Pons (tissue), 1 donor: ENCODE measurements at regions not wholly inside any gene's neighbourhood (a gene's known extent, or its start where the extent isn't known, plus 50 kb on each side); places are given as distances from the start of the nearest gene placed in this dataset.
A peak's percentile ranks its signal among the peaks of the same experiment; 100 is the strongest.
"Not testable (repeated sequence)": the region's sequence is repeated elsewhere in the genome, so short reads cannot be mapped to it uniquely, and the experiment has no call there.

Experiments used
- DNase-seq: peaks from one replicate; pipeline ENCODE4 v3.0.0-alpha.2; 2016; ENCODE audit warnings: low spot score

DNA sequence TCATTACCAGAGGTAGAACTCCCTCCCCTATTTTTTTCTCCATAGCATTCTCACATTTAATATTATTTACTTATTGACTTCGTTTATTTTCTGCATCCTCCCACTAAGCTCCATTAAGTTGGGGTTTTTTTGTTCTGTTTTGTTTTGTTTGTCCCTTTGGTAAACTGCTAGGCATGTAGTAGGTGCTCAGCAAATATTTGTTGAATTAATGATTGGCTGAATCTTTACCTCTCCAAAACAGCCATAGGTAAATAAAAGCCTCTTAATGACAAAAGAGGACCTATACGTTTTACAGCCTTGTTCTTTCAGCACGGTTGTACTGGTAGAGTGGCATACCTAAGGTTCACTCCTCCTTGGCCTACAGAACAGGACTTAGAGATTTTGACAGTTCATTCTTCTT is 52.0 kb downstream of the PRORP start:
- DNase-seq, result no peak

GRCh38 chr14:35180179-35180578 is 57.8 kb downstream of the PRORP start:
- DNase-seq, result no peak

DNA sequence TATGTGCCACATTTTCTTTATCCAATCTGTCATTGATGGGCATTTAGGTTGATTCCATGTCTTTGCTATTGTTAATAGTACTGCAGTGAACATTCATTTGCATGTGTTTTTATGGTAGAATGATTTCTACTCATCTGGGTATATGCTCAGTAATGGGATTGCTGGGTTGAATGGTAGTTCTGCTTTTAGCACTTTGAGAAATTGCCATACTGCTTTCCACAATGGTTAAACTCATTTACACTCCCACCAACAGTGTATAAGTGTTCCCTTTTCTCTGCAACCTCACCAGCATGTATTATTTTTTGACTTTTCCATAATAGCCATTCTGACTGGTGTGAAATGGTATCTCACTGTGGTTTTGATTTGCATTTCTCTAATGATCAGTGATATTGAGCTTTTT is 62.5 kb downstream of the PRORP start:
- DNase-seq, result not testable (repeated sequence)

GRCh38 chr14:35189422-35189821 is 67.1 kb downstream of the PRORP start:
- no peak for DNase-seq

DNA sequence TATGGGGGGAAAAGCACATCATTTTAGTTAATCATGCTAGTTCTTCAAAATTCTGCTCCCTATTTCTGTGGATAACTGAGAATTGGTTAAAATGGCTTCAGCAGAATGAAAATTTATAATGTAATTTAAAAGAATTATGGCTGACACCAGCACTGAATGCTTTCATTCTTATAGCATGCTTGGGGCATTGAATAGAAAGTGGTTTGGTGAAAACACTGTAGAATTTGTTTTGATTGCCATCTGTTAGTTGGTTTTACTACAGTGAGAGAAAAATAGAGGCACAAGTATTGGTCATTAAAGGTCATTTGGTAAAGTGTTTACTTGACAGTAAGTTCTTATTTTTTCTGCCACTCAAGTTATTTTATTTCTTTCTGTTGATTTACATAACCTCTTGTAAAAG is 70.8 kb downstream of the PRORP start:
- peak; percentile 20 for DNase-seq

GRCh38 chr14:35194183-35194582 is 71.8 kb downstream of the PRORP start:
- DNase-seq, result not testable (repeated sequence)

GRCh38 chr14:35196571-35196970 is 74.2 kb downstream of the PRORP start:
- no peak for DNase-seq

GRCh38 chr14:35197015-35197414 is 74.7 kb downstream of the PRORP start:
- no peak for DNase-seq

GRCh38 chr14:35201066-35201465 is 78.7 kb downstream of the PRORP start:
- no peak for DNase-seq

- no peak for DNase-seq
Observed at GRCh38 chr14:35202195-35202594, 79.8 kb downstream of the PRORP start.

DNA sequence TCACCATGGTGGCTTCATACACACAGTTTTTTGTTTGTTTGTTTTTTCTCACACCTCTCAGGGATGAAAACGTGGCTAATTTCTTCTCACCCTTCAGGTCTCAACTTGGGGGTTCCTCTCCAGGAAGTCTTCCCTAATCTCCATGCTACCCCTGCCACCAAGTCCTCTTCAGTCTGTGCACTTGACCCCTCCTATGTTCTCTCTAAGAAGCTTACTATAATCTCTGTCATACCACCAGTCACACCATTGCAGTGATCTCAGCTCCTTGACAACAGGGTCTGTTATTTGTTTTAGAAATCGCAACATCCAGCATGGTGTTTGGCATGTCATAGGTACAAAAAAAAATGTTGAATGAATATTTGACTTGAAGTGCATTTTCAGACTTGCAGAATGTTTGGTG is 83.4 kb downstream of the PRORP start:
- no peak for DNase-seq

GRCh38 chr14:35211067-35211466 is 81.1 kb upstream of the PSMA6 start:
- DNase-seq, result no peak

- DNase-seq, result no peak
Observed at GRCh38 chr14:35212471-35213142, 79.6 kb upstream of the PSMA6 start.

GRCh38 chr14:35213143-35213788 is 78.9 kb upstream of the PSMA6 start:
- no peak for DNase-seq

- no peak for DNase-seq
Observed at GRCh38 chr14:35213869-35214387, 78.3 kb upstream of the PSMA6 start.

DNA sequence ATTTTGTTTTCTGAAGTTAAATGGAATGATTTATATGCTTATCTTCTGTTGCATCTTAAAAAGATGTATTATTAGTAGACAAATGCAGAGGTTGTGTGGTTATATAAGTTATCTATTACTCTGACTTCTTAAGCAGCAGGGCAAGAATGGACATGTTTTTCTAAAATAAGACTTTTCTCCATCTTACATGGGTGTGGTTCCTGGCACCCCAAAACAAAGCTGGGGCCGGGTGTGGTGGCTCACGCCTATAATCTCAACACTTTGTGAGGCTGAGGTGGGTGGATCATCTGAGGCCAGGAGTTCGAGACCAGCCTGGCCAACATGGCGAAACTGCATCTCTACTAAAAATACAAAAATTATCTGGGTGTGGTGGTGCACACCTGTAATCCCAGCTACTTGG is 77.8 kb upstream of the PSMA6 start:
- not testable (repeated sequence) for DNase-seq

DNA sequence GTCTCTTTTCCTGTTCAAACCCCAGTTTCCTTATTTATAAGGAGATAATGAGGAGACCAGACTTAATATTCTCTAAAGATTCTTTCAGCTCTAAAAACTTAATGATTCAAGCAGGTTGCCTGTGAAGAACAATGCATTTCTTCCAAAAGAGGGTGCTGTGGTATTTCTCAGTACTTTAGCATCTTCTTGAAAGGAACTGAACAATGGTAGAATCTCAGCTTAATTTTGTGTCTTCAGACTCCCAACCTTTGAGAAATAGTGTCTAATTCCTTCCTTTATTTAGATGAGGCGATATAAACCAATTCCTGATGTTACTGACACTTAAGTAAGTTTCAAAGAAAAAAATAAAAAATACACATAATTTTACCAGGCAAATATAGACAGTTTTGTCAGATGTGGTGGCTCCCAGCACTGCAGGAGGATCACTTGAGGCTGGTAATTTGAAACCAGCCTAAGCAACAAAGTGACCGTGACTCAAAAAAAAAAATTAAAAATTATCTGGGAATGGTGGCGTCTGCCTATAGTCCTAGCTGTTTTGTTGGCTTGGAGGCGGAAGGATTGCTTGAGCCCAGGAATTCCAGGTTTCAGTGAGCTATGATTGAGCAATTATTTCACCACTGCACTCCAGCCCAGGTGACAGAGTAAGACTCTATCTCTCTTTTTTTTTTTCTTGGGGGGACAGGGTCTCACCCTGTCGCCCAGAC is 76.9 kb upstream of the PSMA6 start:
- DNase-seq, result peak; percentile 56

DNA sequence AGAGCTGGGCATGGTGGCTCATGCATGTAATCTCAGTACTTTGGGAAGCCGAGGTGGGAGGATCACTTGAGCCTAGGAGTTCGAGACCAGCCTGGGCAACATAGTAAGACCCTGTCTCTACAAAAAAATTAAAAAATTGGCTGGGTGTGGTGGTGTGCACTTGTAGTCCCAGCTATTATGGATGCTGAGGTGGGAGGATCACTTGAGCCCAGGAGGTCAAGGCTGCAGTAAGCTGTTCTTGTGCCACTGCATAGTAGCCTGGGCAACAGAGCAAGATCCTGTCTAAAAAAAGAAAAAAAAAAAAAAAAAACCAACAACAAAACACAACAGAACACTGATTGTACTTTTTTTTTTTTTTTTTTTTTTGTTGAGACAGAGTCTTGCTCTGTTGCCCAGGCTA is 74.0 kb upstream of the PSMA6 start:
- not testable (repeated sequence) for DNase-seq

DNA sequence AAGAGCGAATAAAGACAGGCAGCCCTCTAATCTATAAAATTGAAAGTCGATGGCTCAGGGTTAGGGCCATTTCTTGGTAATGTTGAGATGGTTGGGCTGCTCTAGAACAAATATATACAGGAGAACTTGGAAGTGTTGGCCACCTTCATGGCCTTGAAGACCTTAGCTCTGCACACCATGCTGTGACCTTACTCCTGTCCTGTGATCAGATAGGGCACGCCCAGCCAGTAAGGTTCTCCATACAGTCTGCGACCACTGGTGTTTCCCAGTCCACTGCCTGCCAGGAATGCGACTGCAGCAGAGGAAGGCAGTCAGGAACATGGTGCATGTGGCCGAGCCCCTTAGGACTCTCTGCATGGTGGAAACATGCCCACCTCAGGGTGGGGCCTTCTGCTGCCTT is 73.2 kb upstream of the PSMA6 start:
- DNase-seq, result no peak

GRCh38 chr14:35220027-35220676 is 72.0 kb upstream of the PSMA6 start:
- no peak for DNase-seq

DNA sequence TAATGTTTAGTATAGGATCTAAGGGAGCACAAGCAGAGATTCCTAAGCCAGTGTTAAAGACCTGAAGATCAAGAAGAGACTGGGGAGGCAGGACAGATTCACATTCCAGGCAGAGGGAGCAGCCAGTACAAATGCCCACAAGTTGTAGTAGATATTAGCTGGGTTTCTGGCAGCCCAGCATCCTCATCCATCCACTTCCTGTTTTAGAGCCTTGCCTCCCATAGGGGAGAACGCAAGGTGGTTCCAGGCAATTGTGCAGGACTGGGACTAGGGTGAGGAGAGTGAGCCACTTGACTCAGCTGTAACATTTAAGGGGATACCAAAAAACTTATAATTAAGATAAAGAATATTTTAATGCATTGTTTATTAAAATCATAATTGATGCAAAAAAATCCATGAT is 71.3 kb upstream of the PSMA6 start:
- DNase-seq, result no peak

DNA sequence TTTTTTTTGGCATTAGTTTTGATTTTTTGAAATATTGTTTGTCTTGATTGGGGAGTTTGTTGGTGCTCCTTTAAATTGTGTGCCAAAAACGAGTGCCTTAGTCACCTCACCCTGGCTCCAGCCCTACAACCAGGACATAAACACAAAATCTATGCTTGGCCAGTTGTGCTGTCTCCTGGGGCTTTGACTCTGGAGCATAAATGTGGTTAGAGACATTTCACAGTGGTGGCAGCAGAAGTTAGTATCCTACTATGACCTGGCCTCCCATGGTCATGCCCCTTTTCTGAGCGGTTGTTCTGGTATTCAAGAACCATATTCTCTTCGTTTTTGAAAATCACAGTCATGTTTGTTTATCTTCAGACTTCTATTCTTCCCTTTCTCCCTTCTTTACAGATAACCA is 70.7 kb upstream of the PSMA6 start:
- DNase-seq, result no peak

- no peak for DNase-seq
Observed at GRCh38 chr14:35222324-35222723, 69.9 kb upstream of the PSMA6 start.
